Osteocyte (in vitro differentiated cells): ENCODE measurements at regions not wholly inside any gene's neighbourhood (a gene's known extent, or its start where the extent isn't known, plus 50 kb on each side); places are given as distances from the start of the nearest gene placed in this dataset.

Experiments used
- DNase-seq: peaks from one replicate; pipeline ENCODE4 v3.0.0; 2021; ENCODE audit warnings: mixed read lengths; ENCODE audit not compliant: unreplicated experiment; ENCODE audit errors: extremely low spot score
- H3K27ac Mint-ChIP-seq: one replicate; pipeline ENCODE4 v1.8.0; 2021; ENCODE audit warnings: mild to moderate bottlenecking, mixed read lengths; ENCODE audit not compliant: unreplicated experiment
- H3K27me3 Mint-ChIP-seq: one replicate; pipeline ENCODE4 v1.8.0; 2021; ENCODE audit warnings: mixed read lengths; ENCODE audit not compliant: unreplicated experiment
- H3K36me3 Mint-ChIP-seq: one replicate; pipeline ENCODE4 v1.8.0; 2021; ENCODE audit warnings: mixed read lengths; ENCODE audit not compliant: unreplicated experiment
- H3K4me1 Mint-ChIP-seq: one replicate; pipeline ENCODE4 v1.8.0; 2021; ENCODE audit warnings: mixed read lengths; ENCODE audit not compliant: unreplicated experiment
- H3K4me3 Mint-ChIP-seq: one replicate; pipeline ENCODE4 v1.8.0; 2021; ENCODE audit warnings: mild to moderate bottlenecking, moderate library complexity, mixed read lengths; ENCODE audit not compliant: unreplicated experiment
- H3K9me3 Mint-ChIP-seq: one replicate; pipeline ENCODE4 v1.8.0; 2021; ENCODE audit warnings: mixed read lengths; ENCODE audit not compliant: unreplicated experiment
- TF ChIP-seq, protein P1 (sequence below): fragments of 200-600 bp; sonication (generic); IDR thresholded peaks from 2 replicates; pipeline ENCODE4 v1.5.0; 2021; ENCODE audit warnings: antibody characterized with exemption, mild to moderate bottlenecking, moderate library complexity

DNA sequence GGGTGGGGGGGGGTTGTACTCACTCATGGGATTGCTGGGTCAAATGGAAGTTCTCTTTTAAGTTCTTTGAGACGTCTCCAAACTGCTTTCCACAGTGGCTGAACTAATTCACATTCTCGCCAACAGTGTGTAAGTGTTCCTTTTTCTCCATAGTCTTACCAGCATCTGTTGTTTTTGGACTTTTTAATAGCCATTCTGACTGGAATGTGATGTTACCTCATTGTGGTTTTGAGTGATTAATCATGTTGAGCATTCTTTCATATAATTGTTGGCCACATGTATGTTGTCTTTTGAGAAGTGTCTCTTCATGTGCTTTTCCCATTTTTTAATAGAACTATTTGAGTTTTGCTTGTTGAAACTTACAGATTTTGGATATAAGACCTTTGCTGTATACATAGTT, 94.9 kb upstream of the PLPPR1 start:
- TF ChIP-seq, protein P1, sequence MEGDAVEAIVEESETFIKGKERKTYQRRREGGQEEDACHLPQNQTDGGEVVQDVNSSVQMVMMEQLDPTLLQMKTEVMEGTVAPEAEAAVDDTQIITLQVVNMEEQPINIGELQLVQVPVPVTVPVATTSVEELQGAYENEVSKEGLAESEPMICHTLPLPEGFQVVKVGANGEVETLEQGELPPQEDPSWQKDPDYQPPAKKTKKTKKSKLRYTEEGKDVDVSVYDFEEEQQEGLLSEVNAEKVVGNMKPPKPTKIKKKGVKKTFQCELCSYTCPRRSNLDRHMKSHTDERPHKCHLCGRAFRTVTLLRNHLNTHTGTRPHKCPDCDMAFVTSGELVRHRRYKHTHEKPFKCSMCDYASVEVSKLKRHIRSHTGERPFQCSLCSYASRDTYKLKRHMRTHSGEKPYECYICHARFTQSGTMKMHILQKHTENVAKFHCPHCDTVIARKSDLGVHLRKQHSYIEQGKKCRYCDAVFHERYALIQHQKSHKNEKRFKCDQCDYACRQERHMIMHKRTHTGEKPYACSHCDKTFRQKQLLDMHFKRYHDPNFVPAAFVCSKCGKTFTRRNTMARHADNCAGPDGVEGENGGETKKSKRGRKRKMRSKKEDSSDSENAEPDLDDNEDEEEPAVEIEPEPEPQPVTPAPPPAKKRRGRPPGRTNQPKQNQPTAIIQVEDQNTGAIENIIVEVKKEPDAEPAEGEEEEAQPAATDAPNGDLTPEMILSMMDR = no peak
- Mint-ChIP-seq H3K4me1 (no peaks in the 10 kb centered on the region), H3K4me3 (no peak overlapping the region), H3K27ac (no peak overlapping the region), H3K27me3 (no peaks in the 10 kb centered on the region), H3K36me3 (no peaks in the 10 kb centered on the region), H3K9me3 (peaks cover 9% of the 10 kb centered on the region)
- DNase-seq = no peak

DNA sequence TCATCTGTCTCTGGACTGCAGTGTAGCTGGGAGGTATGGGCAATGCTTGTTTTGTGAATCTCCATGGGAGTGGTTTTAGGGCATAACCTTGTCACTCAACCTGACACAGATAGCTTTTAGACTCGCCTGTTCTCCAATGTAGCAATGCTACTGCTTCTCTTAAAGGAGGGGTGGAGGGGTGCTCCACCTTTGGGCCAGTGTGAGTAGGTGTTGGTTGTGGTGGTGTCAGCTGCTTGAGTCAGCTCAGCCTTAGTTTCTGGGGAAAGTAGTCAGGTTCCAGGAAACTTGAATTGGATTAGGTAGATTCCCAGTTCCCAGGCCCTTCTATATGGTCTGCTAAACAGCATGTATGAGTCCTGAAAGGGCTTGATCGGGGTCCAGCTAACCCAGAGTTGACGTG, 91.1 kb upstream of the PLPPR1 start:
- H3K4me1 Mint-ChIP-seq = no peaks in the 10 kb centered on the region
- H3K27ac Mint-ChIP-seq = no peak overlapping the region
- TF ChIP-seq, protein P1 = no peak
- H3K4me3 Mint-ChIP-seq = no peak overlapping the region
- H3K36me3 Mint-ChIP-seq = no peaks in the 10 kb centered on the region
- DNase-seq = no peak
- no peaks in the 10 kb centered on the region for H3K27me3 Mint-ChIP-seq
- peaks cover 9% of the 10 kb centered on the region for H3K9me3 Mint-ChIP-seq

DNA sequence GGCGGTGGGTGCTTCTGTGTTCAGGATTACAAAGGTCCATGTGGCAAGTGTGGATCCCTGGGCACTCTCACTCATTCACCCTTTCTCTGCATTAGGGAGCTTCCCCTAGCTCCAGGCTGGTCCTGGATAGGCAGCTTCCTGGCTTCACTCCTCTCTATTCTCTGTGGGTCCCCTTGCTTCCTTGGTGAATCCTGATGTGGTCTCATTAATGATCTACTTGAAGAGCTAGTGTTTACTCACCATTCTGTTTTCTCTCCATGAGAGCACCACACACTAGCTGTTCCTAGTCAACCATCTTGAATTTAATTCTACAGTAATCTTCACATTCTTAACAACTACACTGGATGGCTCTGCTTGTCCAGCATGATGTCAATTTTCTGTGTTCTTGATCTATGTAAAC, 90.0 kb upstream of the PLPPR1 start:
- no peaks in the 10 kb centered on the region for H3K4me1 Mint-ChIP-seq
- DNase-seq = no peak
- TF ChIP-seq, protein P1 = no peak
- H3K9me3 Mint-ChIP-seq = peaks cover 9% of the 10 kb centered on the region
- no peak overlapping the region for H3K4me3 Mint-ChIP-seq
- no peaks in the 10 kb centered on the region for H3K36me3 Mint-ChIP-seq
- no peak overlapping the region for H3K27ac Mint-ChIP-seq
- no peaks in the 10 kb centered on the region for H3K27me3 Mint-ChIP-seq

GRCh38 chr9:100939636-100940035, 88.9 kb upstream of the PLPPR1 start:
- Mint-ChIP-seq H3K27me3 (no peaks in the 10 kb centered on the region), H3K9me3 (peaks cover 13% of the 10 kb centered on the region), H3K4me3 (no peak overlapping the region), H3K4me1 (no peaks in the 10 kb centered on the region), H3K27ac (no peak overlapping the region), H3K36me3 (no peaks in the 10 kb centered on the region)
- TF ChIP-seq, protein P1 = no peak
- no peak for DNase-seq

DNA sequence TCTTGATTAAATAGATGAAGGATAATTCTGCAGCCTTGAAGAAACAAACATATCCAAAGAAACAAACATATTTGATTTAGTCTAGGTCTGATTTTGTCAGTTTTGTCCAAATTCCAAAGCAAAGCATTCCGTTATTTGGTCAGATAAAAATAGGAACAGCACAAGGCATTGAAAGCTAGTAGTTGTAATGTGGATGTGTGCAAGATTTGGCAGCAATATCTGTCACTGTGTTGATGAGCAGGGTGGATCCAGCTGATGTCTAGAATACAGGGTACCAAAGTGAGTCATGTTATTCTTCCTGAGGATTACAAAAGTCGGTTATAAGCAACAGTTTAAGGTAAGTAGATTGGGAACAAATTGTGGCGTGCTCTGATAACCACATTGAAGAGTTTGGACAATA, 69.3 kb upstream of the PLPPR1 start:
- no peak overlapping the region for H3K27ac Mint-ChIP-seq
- H3K4me1 Mint-ChIP-seq = no peaks in the 10 kb centered on the region
- H3K36me3 Mint-ChIP-seq = no peaks in the 10 kb centered on the region
- H3K4me3 Mint-ChIP-seq = no peak overlapping the region
- H3K9me3 Mint-ChIP-seq = no peaks in the 10 kb centered on the region
- no peaks in the 10 kb centered on the region for H3K27me3 Mint-ChIP-seq
- TF ChIP-seq, protein P1 = no peak
- no peak for DNase-seq
